ENCODE measurements at regions not wholly inside any gene's neighbourhood (a gene's known extent, or its start where the extent isn't known, plus 50 kb on each side); places are given as distances from the start of the nearest gene placed in this dataset.

GRCh38 chr2:33911327-33911726 lies 312.2 kb upstream of the FAM98A start:
- Histone ChIP-seq H2AFZ (ENCODE audit: low read length) (no peak overlapping the region), H3K9me2 (ENCODE audit: insufficient read depth, low read length) (no peaks in the 10 kb centered on the region), H3K4me2 (ENCODE audit: low read length) (no peak overlapping the region), H3K4me3 (ENCODE audit: low read depth, low read length, poor library complexity, severe bottlenecking) (no peak overlapping the region), H3K9me3 (ENCODE audit: low read length) (0 out of 2 replicates have a peak, but pooled peaks cover 6% of the 10 kb centered on the region), H3K27ac (ENCODE audit: low read depth, low read length, poor library complexity, severe bottlenecking) (no peak overlapping the region), H4K20me1 (ENCODE audit: insufficient read depth, low read length) (no peaks in the 10 kb centered on the region), H3K36me3 (ENCODE audit: insufficient read depth, low read length) (no peaks in the 10 kb centered on the region), H3K4me1 (ENCODE audit: insufficient read depth, low read length, poor library complexity, severe bottlenecking) (no peaks in the 10 kb centered on the region), H3K79me2 (ENCODE audit: insufficient read depth, low read depth, low read length) (no peaks in the 10 kb centered on the region)
- intact Hi-C loops (cut with micrococcal nuclease; ENCODE audit: unreplicated experiment): no loop called here
- DNase-seq (ENCODE audit: low spot score): no peak
- no TSS peak for BruUV-seq (replicated peaks)
- CTCF ChIA-PET (ENCODE audit: unreplicated experiment): no interaction called here
- POLR2A ChIA-PET: no interaction called here
- TF ChIP-seq CTCF (conservative IDR thresholded peaks at IDR 0.05; ENCODE audit: low read length) (no peak), EZH2phosphoT487 (IDR thresholded peaks at IDR 0.05; ENCODE audit: borderline replicate concordance, low read depth, low read length) (no peak)

GRCh38 chr2:33909945-33910695 lies 311.0 kb upstream of the FAM98A start:
- intact Hi-C loops (cut with micrococcal nuclease; ENCODE audit: unreplicated experiment): no loop called here
- H3K27ac ChIP-seq (ENCODE audit: low read depth, low read length, poor library complexity, severe bottlenecking): no peak overlapping the region

More at GRCh38 chr2:33909945-33910695, 311.0 kb upstream of the FAM98A start:
- Histone ChIP-seq H4K20me1 (ENCODE audit: insufficient read depth, low read length) (no peaks in the 10 kb centered on the region), H3K4me3 (ENCODE audit: low read depth, low read length, poor library complexity, severe bottlenecking) (no peak overlapping the region), H3K79me2 (ENCODE audit: insufficient read depth, low read depth, low read length) (no peaks in the 10 kb centered on the region), H3K4me1 (ENCODE audit: insufficient read depth, low read length, poor library complexity, severe bottlenecking) (no peaks in the 10 kb centered on the region), H3K36me3 (ENCODE audit: insufficient read depth, low read length) (no peaks in the 10 kb centered on the region), H2AFZ (ENCODE audit: low read length) (no peak overlapping the region), H3K9me3 (ENCODE audit: low read length) (0 out of 2 replicates have a peak, but pooled peaks cover 6% of the 10 kb centered on the region), H3K9me2 (ENCODE audit: insufficient read depth, low read length) (no peaks in the 10 kb centered on the region), H3K4me2 (ENCODE audit: low read length) (no peak overlapping the region)
- ChIA-PET CTCF (ENCODE audit: unreplicated experiment) (no interaction called here), POLR2A (interaction anchor here (0.7 kb wide), 1 partner anchor 52 kb away, joined by 3 read pairs; no protein-coding TSS in a partner anchor)
- DNase-seq (ENCODE audit: low spot score): no peak
- BruUV-seq (replicated peaks): no TSS peak
- TF ChIP-seq CTCF (conservative IDR thresholded peaks at IDR 0.05; ENCODE audit: low read length): no peak
- TF ChIP-seq EZH2phosphoT487 (IDR thresholded peaks at IDR 0.05; ENCODE audit: borderline replicate concordance, low read depth, low read length): no peak

Measured in OCI-LY7 (cell line).